ENCODE measurements at regions not wholly inside any gene's neighbourhood (a gene's known extent, or its start where the extent isn't known, plus 50 kb on each side); places are given as distances from the start of the nearest gene placed in this dataset.

DNA sequence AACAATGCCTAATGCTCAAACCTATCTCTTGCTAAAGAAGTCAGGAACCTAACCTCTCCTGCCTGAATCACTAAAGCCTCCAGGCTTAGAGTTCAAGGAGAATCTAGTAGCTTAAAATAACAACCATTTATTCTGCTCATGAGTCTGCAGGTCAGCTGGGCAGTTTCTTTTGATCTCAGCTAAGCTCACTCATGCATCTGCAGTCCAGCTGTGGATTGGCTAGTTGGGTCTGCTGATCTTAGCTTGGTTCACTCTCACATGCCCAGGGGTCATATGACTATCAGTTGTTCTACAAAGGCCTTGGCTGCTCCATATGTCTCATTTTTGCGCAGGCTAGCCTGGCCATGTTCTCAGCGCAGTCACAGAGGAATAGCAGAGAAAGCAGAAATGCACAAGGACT, 109.2 kb upstream of the STT3B start:
- 96% methylated on average over 2 of the region's 2 CpGs for WGBS (ENCODE audit: low lambda C conversion rate)
- Histone ChIP-seq H3K4me3 (replicated peaks in 1 of 3; ENCODE audit: insufficient read depth in 1 of 3, low read depth in 2 of 3, low read length in 3 of 3) (no peak overlapping the region), H3K79me2 (ENCODE audit: insufficient read depth, low read length) (no peaks in the 10 kb centered on the region), H3K27ac (ENCODE audit: extremely low read length, insufficient read depth, low read length) (no peak overlapping the region), H3K27me3 (ENCODE audit: control insufficient read depth in 1 of 2, insufficient read depth in 2 of 2, low read length in 2 of 2) (no peaks in the 10 kb centered on the region), H3K9ac (ENCODE audit: insufficient read depth, low read depth, low read length) (no peak overlapping the region), H2AFZ (ENCODE audit: low read length) (no peak overlapping the region), H3K36me3 (replicated peaks in 1 of 2; ENCODE audit: control insufficient read depth in 1 of 2, insufficient read depth in 2 of 2, low read length in 2 of 2) (no peaks in the 10 kb centered on the region), H3K4me2 (ENCODE audit: low read depth, low read length) (no peak overlapping the region), H3K9me3 (ENCODE audit: low read length) (no peaks in the 10 kb centered on the region), H3K4me1 (ENCODE audit: insufficient read depth, low read length) (peaks cover 54% of the 10 kb centered on the region), H4K20me1 (ENCODE audit: insufficient read depth, low read length) (no peaks in the 10 kb centered on the region)
- in situ Hi-C loops (cut with HindIII; ENCODE audit: extremely low pct_ligation_motif_present, low pct_unique_long_range_greater_than_20kb): no loop called here
- DNase-seq (ENCODE audit: low spot score): peak; percentile 70
- intact Hi-C loops (cut with micrococcal nuclease; ENCODE audit: unreplicated experiment): no loop called here
- ChIA-PET CTCF (ENCODE audit: low intra/inter-chr PET ratio, low total read pairs) (no interaction called here), POLR2A (interaction anchor here (0.7 kb wide), 1 partner anchor 109 kb away, joined by 3 read pairs; the partner anchor contains the start of gene STT3B)
- FAIRE-seq: no peak
- BruUV-seq (replicated peaks): no TSS peak
- peak; percentile 83 for ATAC-seq
- no peak for TF ChIP-seq ZNF547 (CRISPR knock-in tag; IDR thresholded peaks at IDR 0.05)
- TF ChIP-seq, protein P1, sequence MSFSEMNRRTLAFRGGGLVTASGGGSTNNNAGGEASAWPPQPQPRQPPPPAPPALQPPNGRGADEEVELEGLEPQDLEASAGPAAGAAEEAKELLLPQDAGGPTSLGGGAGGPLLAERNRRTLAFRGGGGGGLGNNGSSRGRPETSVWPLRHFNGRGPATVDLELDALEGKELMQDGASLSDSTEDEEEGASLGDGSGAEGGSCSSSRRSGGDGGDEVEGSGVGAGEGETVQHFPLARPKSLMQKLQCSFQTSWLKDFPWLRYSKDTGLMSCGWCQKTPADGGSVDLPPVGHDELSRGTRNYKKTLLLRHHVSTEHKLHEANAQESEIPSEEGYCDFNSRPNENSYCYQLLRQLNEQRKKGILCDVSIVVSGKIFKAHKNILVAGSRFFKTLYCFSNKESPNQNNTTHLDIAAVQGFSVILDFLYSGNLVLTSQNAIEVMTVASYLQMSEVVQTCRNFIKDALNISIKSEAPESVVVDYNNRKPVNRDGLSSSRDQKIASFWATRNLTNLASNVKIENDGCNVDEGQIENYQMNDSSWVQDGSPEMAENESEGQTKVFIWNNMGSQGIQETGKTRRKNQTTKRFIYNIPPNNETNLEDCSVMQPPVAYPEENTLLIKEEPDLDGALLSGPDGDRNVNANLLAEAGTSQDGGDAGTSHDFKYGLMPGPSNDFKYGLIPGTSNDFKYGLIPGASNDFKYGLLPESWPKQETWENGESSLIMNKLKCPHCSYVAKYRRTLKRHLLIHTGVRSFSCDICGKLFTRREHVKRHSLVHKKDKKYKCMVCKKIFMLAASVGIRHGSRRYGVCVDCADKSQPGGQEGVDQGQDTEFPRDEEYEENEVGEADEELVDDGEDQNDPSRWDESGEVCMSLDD (CRISPR knock-in tag; IDR thresholded peaks at IDR 0.05; ENCODE audit: borderline replicate concordance): no peak
- no peak for TF ChIP-seq REXO4 (CRISPR knock-in tag; IDR thresholded peaks at IDR 0.05; ENCODE audit: borderline replicate concordance)
- no peak for TF ChIP-seq ZSCAN30 (CRISPR knock-in tag; IDR thresholded peaks at IDR 0.05)
- 0 out of 2 replicates have a peak, but pooled peaks have one; percentile 12 for TF ChIP-seq BCL6 (CRISPR knock-in tag; IDR thresholded peaks at IDR 0.05)
- no peak for TF ChIP-seq SRSF1 (optimal IDR thresholded peaks at IDR 0.05; ENCODE audit: low read depth, low read length)
- TF ChIP-seq SIX4 (CRISPR knock-in tag; IDR thresholded peaks at IDR 0.05): no peak
- peak; percentile 58; the same call in 1 of the 2 replicates for TF ChIP-seq RARA (CRISPR knock-in tag; IDR thresholded peaks at IDR 0.05)
- TF ChIP-seq, protein P2, sequence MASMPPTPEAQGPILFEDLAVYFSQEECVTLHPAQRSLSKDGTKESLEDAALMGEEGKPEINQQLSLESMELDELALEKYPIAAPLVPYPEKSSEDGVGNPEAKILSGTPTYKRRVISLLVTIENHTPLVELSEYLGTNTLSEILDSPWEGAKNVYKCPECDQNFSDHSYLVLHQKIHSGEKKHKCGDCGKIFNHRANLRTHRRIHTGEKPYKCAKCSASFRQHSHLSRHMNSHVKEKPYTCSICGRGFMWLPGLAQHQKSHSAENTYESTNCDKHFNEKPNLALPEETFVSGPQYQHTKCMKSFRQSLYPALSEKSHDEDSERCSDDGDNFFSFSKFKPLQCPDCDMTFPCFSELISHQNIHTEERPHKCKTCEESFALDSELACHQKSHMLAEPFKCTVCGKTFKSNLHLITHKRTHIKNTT (CRISPR knock-in tag; IDR thresholded peaks at IDR 0.05): no peak
- TF ChIP-seq ZNF713 (CRISPR knock-in tag; IDR thresholded peaks at IDR 0.05): no peak
- no peak for TF ChIP-seq FOXK2 (IDR thresholded peaks at IDR 0.05)
- TF ChIP-seq EEA1 (CRISPR knock-in tag; IDR thresholded peaks at IDR 0.05; ENCODE audit: borderline replicate concordance): no peak
- no peak for TF ChIP-seq KDM5A (IDR thresholded peaks at IDR 0.05; ENCODE audit: borderline replicate concordance, low read length)
- TF ChIP-seq, protein P3, sequence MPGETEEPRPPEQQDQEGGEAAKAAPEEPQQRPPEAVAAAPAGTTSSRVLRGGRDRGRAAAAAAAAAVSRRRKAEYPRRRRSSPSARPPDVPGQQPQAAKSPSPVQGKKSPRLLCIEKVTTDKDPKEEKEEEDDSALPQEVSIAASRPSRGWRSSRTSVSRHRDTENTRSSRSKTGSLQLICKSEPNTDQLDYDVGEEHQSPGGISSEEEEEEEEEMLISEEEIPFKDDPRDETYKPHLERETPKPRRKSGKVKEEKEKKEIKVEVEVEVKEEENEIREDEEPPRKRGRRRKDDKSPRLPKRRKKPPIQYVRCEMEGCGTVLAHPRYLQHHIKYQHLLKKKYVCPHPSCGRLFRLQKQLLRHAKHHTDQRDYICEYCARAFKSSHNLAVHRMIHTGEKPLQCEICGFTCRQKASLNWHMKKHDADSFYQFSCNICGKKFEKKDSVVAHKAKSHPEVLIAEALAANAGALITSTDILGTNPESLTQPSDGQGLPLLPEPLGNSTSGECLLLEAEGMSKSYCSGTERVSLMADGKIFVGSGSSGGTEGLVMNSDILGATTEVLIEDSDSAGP (CRISPR knock-in tag; IDR thresholded peaks at IDR 0.05; ENCODE audit: borderline replicate concordance): no peak
- no peak for TF ChIP-seq GABPA (IDR thresholded peaks at IDR 0.05; ENCODE audit: low read depth, low read length)
- TF ChIP-seq GABPA (CRISPR knock-in tag; IDR thresholded peaks at IDR 0.05; ENCODE audit: low read depth): no peak
- TF ChIP-seq, protein P4, sequence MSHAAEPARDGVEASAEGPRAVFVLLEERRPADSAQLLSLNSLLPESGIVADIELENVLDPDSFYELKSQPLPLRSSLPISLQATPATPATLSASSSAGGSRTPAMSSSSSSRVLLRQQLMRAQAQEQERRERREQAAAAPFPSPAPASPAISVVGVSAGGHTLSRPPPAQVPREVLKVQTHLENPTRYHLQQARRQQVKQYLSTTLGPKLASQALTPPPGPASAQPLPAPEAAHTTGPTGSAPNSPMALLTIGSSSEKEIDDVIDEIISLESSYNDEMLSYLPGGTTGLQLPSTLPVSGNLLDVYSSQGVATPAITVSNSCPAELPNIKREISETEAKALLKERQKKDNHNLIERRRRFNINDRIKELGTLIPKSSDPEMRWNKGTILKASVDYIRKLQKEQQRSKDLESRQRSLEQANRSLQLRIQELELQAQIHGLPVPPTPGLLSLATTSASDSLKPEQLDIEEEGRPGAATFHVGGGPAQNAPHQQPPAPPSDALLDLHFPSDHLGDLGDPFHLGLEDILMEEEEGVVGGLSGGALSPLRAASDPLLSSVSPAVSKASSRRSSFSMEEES (CRISPR knock-in tag; IDR thresholded peaks at IDR 0.05): peak; percentile 80
- 0 out of 2 replicates have a peak, but pooled peaks have one; percentile 26 for TF ChIP-seq MED1 (CRISPR knock-in tag; IDR thresholded peaks at IDR 0.05)
- TF ChIP-seq, protein P5, sequence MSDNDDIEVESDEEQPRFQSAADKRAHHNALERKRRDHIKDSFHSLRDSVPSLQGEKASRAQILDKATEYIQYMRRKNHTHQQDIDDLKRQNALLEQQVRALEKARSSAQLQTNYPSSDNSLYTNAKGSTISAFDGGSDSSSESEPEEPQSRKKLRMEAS (IDR thresholded peaks at IDR 0.05): peak; percentile 53; the same call in 1 of the 2 replicates
- peak; percentile 77 for TF ChIP-seq HOXA3 (CRISPR knock-in tag; IDR thresholded peaks at IDR 0.05)
- TF ChIP-seq RXRB (CRISPR knock-in tag; IDR thresholded peaks at IDR 0.05; ENCODE audit: borderline replicate concordance): no peak

Data from HepG2 (cell line).